ENCODE measurements at regions not wholly inside any gene's neighbourhood (a gene's known extent, or its start where the extent isn't known, plus 50 kb on each side); places are given as distances from the start of the nearest gene placed in this dataset.
A peak's percentile ranks its signal among the peaks of the same experiment; 100 is the strongest.

DNA sequence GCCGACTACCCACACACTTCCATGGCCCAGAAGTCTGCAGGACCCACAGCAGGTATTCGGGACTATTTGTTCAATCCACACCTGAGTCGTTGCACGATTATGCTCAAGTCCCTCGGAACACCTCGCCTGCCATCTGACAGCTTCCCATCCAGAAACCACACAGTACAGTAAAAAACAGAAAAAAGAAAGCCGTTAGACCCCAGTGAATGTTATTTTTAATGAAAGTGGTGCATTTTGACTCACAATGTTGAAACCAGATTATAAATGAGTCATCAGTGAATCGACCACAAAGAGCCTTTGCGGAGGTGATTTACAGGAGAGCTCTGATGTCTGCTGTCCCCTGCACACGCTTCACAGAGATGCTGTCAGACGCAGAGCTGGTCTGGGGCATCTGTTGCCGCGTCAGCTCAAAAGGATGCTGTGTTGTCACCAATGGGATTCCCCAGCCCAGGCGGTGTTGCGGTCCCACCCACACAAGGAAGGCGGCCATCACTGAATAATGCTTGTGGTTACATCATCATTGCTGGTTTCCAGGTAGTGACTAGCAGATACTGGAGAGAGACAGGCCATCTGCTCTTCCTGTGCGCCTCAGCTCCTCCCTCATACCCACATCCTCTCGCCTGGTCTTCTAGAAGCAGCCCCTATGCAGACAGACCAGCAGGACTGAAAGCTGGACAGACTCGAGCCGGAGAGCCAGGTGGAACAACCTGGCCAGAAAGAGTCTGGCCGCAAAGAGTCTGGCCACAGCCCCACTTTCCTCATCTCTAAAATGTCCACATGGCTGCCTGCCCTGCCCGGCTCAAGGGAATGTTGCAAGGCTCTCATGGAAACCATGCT lies 116.8 kb downstream of the TOMM20 start:
- peak; percentile 88 for DNase-seq (ENCODE audit: low read depth)

DNA sequence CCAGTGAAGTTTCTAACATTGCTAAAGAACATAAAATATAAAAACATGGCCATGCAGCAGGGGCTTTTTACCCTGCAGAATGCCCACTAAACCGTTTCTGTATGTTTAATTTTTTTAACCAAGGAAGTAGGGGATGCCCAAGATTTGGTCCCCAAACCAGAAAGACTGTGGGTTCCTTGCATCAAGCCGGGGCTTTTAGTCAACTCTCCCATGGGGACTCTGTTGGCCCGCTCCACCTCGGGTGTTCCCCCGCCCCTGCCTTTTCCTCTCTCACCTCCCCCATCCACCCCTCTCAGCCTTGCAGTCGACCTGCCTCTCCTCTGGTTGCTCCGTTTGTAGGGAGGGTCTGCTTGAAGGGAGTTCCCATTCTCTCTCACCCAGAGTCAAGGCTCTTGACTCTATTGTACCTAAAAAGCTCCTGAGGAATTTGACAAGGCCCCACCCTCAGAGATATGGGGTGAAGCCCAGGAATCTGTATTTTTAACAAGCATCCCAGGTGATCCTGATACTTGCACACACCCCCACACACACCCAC lies 117.5 kb downstream of the TOMM20 start:
- DNase-seq (ENCODE audit: low read depth), result peak; percentile 28

DNA sequence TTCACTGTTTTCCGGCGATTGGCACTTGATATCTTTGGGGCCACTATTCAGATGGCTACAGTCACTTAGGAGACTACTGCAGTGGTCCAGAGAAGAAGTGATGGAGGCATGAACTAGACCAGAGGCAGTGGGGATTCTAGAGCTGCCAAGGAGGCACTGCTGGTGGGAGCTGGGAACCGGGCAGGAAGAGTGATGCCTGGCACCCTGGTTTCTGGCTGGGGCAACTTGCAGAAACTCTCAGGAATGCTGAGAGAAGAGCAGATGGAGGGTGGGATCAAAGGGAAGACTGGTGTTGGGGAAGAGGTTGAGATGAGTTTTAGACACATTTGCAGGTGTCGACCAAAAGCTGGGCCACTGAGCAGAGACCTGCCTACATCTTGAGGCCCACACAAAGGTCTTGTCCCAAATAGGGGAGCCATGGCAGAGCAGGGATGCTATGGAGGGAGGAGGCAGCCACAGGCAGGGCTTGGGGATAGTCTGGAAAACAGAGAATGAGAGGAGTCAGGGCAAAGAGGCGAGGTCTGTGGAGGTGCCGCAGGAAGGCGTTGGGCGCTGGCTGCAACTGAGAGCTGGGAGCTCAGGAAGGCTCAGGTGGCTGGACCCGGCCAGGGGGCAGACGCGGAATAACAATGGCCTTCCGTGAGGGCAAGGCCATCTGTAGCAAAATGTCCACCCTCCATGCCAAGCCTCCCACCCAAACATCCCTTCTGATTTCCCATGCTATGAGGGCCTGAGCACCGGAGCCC lies 118.9 kb downstream of the TOMM20 start:
- no peak for DNase-seq (ENCODE audit: low read depth)

DNA sequence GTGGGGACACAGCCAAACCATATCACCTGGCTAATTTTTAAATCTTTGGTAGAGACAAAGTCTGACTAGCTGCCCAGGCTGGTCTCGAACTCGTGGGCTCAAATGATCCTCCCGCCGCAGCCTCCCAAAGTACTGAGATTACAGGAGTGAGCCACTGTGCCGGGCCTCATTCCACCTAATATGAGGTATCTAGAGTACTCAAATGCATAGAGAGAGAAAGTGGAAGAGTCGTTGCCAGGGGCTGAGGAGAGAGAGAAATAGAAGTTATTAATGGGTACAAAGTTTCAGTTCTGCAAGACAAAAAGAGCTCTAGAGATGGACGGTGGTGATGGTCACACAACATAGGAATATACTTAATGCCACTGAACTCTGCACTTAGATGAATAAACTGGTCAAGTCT lies 119.6 kb downstream of the TOMM20 start:
- DNase-seq (ENCODE audit: low read depth), result no peak

DNA sequence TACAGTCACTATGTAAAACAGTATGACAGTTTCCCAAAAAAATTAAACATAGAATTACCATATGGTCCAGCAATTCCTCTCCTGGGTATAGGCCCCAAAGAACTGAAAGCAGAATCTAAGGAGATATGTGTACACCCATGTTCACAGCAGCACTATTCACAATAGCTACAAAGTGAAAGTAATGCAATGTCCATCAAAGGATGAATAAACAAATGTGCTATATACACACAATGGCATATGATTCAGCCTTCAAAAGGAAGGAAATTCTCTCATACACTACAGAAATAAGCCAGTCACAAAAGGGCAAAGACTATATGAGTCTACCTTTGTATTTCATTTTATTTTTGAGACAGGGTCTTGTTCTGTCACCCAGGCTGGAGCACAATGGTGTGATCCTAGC lies 120.4 kb downstream of the TOMM20 start:
- no peak for DNase-seq (ENCODE audit: low read depth)

DNA sequence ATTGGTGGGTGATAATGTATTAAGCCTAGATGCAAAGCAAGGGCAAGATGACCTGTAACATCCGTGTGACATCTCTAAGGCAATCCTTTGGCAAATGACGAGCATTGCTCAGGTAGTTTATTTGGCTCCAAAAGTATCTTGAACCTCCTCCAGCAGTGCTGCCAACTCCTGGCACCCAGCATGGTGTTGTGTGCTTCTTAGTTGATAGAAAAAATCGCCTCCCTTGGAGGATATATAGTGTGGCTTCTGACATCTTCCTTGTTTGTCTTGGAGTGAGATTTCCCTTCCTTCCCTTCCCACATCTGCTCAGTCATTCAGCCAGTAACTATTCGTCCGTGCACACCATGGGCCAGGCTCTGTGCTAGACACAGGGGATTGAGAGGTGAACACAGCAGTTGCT lies 121.8 kb downstream of the TOMM20 start:
- DNase-seq (ENCODE audit: low read depth), result no peak

DNA sequence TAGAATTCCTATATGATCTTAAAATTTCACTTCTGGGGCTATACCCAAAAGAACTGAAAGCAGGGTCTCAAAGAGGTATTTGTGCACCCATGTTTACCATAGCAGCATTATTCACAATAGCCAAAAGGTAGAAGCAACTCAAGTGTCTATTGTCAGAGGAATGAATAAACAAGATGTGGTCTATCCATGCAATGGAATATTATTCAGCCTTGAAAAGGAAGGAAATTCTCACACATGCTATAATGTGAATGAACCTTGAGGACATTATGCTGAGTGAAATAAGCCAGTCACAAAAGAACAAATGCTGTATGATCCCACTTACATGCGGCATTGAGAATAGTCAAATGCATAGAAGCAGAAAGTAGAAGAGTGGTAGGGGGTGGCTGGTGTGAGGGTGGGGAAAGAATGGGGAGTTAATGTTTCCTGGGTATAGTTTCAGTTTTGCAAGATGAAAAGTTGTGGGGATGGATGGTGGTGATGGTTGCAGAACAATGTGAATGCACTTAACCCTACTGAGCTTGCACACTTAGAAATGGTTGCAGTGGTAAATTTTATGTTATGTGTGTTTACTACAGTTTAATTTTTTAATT lies 122.4 kb downstream of the TOMM20 start:
- DNase-seq (ENCODE audit: low read depth), result no peak

DNA sequence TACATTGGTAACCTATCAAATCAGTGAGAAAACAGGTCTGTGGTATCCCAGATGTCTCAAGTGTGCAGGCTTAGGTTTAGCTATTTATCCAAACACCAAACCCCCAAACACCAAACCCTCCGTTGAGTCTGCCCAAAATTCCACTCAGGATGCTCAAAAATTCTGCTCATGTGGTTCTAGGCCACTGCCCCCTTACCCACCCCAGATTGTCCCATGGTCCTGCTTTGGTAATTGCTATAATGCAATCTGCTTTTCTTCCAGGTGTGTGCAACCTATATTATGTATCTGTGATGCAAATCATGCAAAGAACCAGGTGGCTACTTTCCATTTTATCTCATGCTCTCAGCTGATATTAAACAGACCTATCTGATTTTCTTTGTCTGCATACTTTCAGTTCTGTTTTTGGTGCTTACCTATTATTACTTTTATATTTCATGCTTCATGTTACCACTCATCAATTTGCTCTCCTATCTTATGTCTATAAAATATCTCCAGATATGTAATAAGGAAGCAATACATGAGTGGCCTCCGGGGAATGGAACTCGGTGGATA lies 123.7 kb downstream of the TOMM20 start:
- no peak for DNase-seq (ENCODE audit: low read depth)

DNA sequence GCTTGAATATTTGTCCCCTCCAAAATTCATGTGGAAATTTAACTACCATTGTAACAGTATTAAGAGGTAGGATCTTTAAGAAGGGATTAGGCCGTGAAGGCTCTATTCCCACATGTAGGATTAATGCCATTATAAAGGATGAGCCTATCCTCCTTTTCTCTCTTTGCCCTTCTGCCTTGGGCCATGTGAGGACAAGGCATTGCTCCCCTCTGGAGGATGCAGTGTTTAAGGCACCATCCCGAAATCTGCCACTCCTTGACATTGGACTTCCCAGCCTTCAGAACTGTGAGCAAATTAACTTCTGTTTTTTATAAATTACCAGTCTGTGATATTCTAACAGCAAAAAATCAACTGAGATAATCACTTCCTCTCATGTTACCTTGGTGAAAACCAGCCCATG lies 124.4 kb downstream of the TOMM20 start:
- DNase-seq (ENCODE audit: low read depth), result no peak

DNA sequence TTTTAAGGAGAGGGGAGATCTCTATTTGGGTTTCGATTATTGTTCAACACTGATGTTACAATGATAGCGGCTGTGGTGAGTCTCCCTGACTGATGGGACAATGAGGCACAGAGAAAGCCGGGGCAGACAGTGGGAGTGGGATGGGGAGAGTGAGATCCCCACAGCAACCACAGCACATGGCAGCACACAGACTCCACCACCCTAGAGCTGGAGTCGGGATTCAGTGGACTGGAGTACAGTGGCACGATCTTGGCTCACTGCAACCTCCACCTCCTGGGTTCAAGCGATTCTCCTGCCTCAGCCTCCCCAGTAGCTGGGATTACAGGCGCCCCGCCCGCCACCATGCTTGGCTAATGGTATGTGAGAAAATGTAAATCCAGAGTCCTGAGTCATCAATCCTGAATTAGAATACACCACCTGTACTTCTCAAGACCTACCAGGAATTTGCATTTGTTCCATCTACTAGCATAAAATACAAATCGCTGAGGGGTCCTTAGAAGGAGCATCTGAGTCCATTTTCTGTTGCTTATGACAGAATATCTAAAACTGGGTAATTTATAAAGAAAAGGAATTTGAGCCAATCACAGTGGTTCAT lies 125.8 kb downstream of the TOMM20 start:
- no peak for DNase-seq (ENCODE audit: low read depth)

DNA sequence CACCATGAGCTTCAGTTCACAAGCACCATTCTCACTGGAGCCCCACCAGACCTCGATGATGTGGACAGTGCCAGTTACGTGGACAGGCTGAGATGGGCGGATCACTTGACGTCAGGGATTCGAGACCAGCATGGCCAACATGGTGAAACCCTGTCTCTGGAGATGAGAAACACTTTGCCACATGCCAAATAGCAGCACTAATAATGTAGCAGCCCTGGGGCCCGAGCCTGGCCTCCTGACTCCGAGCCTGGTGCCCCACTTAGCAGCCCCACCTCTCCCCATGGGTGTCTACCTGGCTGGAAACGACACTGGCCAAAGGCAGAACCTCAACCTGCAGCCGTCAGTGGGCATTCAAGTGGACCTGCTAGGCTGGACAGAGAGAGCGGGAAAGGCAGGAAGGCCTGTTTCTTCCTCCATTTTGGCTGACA lies 129.1 kb downstream of the TOMM20 start:
- DNase-seq (ENCODE audit: low read depth), result no peak

DNA sequence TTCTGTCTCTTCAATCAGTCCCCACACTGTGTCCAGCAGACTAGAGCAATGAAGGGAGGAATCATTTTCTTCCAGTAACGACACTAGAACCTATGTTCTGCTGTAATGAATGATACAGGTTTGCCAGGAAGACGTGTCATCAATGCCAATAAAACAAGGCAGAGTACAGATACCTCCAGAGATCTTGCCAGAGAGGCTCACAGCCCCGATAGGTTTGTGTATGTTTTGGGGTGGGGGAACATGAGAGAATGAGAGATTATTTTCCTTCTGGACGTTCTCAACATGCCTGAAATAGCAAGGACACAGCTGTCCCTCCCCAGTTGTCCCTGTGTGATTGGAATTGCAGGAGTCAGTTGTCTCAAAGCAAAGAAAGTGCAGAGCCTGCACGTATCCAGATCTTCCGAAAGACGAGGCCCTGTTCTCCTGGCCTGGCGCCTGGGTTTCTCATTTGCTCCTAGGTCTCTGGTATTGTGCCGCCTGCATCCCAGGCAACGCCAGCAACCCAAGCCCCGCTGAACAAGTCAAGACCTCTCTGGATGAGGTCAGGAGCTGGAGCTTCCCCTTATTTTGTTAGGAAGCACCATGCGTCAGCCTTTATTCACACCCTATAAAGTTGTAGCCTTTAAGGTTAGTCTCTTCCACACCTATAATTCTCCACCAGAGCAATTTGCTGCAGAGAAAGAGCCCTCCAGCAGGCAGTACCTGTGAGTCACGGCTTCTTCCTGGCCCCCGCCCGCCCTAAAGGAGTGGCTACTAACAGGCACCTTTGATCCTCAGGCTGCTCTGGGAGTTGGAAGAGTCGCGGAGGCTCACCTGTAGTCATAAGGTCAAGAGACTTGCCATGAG lies 130.5 kb downstream of the TOMM20 start:
- DNase-seq (ENCODE audit: low read depth), result no peak

DNA sequence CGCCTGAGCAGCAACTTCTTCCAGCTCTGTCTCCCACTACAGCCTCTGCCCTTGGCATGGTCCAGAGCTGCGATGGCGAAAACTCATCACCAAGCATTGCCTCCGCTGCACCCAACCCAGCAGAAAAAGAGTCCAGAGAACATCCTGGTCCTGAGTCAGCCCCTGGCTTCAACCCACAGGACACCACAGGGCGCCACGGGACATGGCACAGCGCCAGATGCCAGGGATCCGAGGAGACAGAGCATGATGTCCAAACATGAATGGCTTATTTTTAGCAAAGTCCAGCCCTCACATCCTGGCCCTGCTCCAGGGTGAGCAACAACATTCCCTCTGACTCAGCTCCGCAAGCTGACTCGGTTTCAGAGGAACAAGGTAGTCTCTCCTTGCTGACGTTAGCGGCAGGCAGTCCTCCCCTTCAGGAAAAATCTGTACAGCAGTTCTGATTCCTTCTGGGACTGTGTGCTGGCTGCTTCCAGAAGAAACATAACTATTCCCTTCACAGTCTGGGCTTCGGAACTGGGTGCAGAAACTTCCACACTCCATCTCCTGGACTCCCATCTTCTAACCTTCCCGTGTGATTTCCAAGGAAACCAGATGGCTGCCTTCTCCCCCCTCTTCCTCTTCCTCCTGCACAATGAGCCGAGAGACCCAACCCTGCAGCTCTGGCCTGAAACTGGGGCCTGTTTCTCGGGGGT lies 131.3 kb downstream of the TOMM20 start:
- no peak for DNase-seq (ENCODE audit: low read depth)

DNA sequence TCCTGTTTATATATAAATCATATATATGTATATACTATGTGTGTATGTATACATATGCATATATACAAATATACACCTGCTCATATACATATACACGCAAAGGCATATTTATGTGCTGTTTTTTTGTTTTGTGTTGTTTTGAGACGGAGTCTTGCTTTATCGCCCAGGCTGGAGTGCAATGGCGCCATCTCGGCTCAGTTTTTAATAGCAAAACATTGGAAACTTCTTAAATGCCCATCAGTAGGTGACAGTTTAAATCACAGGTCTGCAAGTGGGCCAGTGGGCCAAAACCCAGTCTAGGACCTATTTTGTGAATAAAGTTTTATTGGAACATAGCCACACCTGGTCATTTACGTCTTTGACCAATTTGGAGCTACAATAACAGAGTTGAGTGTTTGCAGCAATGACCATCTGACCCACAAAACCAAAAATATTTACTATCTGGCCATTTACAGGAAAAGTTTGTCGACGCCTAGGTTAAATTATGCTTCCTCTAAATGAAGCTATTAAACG lies 132.3 kb downstream of the TOMM20 start:
- no peak for DNase-seq (ENCODE audit: low read depth)

DNA sequence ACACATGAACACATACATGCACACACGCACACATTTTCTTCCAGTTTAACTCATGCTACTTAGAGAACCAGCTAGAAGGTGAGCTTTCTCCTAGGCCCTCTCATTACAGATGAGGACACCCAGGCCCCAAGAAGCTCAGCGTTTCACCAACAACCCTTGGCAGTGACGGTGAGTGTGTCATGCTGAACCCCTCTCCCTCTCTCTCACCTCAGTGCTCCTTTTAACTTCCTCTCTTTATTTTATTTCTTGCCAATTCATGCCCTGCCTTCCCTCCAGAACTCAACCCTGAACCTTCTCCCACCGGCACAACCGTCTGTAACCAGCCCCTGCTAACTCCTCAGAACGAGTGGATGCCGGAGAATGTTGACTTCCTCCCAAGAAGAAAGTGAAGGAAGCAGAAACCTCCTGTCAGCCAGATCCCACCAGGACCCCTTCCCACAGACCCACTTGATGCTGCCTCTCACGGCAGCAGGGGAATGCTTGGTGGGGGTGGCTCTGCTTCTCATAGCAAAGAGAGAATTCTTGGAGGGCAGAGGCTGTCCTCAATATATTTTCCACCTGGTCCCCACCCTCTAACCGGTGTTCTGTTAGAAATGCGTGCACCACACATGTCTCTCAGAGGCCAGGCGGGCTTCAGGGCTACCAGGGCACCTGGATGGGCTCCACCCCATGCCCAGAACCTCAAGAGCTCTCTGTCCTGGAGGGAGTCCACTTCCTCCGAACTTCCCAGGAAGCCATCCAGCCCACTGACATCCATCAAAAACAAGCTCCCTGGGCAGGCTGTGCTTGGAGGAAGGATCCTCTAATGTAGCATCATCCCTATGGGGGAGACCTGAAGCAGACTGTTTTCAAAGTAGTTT lies 134.0 kb downstream of the TOMM20 start:
- DNase-seq (ENCODE audit: low read depth), result no peak

DNA sequence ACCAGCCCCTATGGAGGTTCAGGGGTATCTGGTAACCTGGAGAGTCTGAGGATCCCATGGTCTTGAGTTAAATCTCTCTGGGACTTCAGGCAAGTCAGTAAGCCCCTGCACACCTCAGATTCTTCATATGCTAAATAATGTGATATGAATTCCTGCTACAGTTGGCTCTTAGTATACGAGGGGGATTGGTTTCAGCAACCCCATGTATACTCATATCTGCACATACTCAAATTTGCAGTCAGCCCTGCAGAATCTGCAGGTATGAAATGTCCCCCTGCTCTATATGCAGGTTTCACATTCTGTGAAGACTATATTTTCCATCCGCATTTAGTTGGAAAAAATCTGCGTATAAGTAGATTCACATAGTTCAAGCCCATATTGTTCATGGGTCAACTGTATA lies 136.6 kb downstream of the TOMM20 start:
- DNase-seq (ENCODE audit: low read depth), result no peak

DNA sequence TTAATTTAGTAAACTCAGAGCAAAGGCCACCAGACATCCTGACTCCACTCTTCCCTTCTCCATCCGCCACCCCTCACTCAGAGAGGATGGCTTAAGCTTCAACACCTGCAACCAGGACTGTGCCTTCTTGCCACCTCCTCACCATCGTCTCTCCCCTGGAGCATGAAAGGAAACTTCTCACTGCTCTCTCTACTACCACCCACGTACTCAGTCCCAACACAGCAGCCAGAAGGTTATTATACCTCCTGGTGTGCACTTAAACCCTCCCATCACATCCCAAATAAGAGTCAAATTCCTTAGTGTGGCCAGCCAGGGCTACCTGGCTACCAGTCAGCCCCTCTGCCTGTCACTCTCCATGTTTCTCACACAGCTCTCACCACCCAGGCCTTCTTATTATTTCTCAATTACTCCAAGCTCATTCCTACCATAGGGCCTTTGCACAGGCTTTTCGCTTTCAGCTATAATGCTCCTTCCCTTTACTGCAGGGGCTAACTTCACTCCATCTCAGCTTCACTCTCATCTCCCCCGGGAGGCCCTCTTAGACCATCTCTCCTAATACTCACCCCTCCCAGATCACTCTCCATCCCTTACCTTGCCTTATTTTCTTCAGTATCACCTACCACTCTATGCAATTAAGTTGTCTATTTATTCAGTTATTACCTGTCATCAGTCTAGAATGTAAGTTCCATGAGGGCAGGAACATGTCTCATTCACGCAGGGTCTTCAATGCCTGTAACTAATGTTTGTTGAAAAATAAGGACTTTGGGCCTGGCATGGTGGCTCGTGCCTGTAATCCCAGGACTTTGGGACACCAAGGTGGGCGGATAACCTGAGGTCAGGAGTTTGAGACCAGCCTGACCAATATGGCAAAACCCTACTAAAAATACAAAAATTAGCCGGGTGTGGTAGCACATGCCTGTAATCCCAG lies 137.5 kb downstream of the TOMM20 start:
- DNase-seq (ENCODE audit: low read depth), result no peak

DNA sequence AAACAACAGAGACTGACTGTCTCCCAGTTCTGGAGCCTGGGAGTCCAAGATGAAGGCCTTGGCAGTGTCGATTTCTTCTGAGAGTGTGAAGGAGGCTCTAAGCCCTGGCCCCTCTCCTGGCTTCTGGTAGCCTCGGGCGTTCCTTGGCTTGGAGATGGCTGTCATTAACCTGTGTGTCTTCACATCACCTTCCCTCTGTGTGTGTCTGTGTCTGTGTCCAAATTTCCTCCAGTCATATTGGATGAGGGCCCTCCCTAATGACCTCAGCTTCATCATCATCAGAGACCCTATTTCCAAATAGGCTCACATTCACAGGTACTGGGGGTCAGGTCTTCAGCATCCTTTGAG lies 138.3 kb downstream of the TOMM20 start:
- DNase-seq (ENCODE audit: low read depth), result no peak

All from T follicular helper cell (primary cell).